Muscle layer of duodenum (tissue), 2 donors: ENCODE measurements at regions not wholly inside any gene's neighbourhood (a gene's known extent, or its start where the extent isn't known, plus 50 kb on each side); places are given as distances from the start of the nearest gene placed in this dataset.
"Not testable (repeated sequence)": the region's sequence is repeated elsewhere in the genome, so short reads cannot be mapped to it uniquely, and the experiment has no call there.

Experiments
- H3K27ac ChIP-seq: one replicate; pipeline ENCODE4 v1.7.0; 2013; ENCODE audit warnings: mild to moderate bottlenecking, low read length
- H3K27me3 ChIP-seq: one replicate; pipeline ENCODE4 v1.7.0; 2013; ENCODE audit warnings: low read depth, mild to moderate bottlenecking, control low read depth, low read length
- H3K36me3 ChIP-seq, 2 donors: one replicate each; pipeline ENCODE4 v1.7.0; 2013; ENCODE audit warnings: low read length in 2 of 2, control low read depth in 1 of 2, mild to moderate bottlenecking in 1 of 2; ENCODE audit not compliant: insufficient read depth in 2 of 2, control insufficient read depth in 1 of 2
- H3K4me1 ChIP-seq, 2 donors: one replicate each; pipeline ENCODE4 v1.7.0; 2013; ENCODE audit warnings: low read length in 2 of 2, mild to moderate bottlenecking in 2 of 2, control low read depth in 1 of 2, moderate library complexity in 1 of 2; ENCODE audit not compliant: insufficient read depth in 2 of 2, control insufficient read depth in 1 of 2
- H3K4me3 ChIP-seq, 2 donors: one replicate each; pipeline ENCODE4 v1.7.0; 2013; ENCODE audit warnings: low read length in 2 of 2, low read depth in 1 of 2, mild to moderate bottlenecking in 1 of 2
- H3K9me3 ChIP-seq, 2 donors: one replicate each; pipeline ENCODE4 v1.7.0; 2013; ENCODE audit warnings: low read length in 2 of 2, control low read depth in 1 of 2, mild to moderate bottlenecking in 1 of 2; ENCODE audit not compliant: control insufficient read depth in 1 of 2
- donor health status: healthy.

DNA sequence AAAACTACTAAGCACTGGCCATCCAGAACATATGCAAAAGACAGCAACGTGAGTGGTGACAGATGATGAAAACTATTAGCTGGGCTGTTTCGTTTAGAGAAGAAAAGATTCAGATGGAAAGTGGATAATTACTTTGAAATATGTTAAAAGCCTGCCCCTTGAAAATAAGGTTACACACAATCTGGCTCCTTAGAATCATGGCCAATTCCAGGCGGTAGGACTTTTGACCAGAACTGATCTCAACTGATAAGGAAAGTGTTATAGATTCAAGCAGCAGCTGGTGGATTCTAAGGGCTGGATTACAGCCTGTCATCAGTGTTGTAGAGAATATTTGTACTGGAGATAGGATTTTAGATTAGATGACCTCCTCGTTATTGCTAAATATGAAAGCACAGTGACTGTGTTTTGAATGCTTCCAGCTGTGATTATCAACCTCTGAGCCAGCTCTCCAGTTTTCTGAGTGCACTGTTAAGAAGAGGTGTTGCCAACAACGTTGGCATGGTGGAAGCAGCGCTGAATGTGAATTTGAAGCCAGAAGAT lies 75.1 kb downstream of the KBTBD2 start:
- H3K9me3 ChIP-seq, H3K27ac ChIP-seq, H3K4me3 ChIP-seq, H3K27me3 ChIP-seq, H3K4me1 ChIP-seq, H3K36me3 ChIP-seq: not testable (repeated sequence)

GRCh38 chr7:32814779-32815178 lies 76.8 kb downstream of the KBTBD2 start:
- H3K9me3 ChIP-seq, H3K36me3 ChIP-seq, H3K27ac ChIP-seq, H3K4me3 ChIP-seq, H3K27me3 ChIP-seq, H3K4me1 ChIP-seq: not testable (repeated sequence)

DNA sequence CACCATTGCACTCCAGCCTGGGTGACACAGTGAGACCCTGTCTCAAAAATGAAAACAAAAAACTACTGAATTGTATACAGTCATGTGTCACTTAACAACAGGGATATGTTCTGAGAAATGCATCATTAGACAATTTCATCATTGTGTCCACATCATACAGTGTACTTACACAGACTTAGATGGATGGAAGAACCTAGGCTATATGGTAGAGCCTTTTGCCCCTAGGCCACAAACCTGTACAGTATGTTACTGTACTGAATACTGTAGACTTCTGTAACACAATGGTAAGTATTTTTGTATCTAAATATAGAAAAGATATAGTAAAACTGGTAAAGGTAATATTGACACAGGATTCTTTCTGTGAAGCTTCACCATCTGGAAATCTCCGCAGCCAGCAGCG lies 81.7 kb downstream of the KBTBD2 start:
- Histone ChIP-seq H3K27ac (no peak overlapping the region), H3K4me3 (no peak overlapping the region), H3K9me3 (no peaks in the 10 kb centered on the region), H3K36me3 (no peaks in the 10 kb centered on the region), H3K27me3 (no peaks in the 10 kb centered on the region), H3K4me1 (no peaks in the 10 kb centered on the region)

DNA sequence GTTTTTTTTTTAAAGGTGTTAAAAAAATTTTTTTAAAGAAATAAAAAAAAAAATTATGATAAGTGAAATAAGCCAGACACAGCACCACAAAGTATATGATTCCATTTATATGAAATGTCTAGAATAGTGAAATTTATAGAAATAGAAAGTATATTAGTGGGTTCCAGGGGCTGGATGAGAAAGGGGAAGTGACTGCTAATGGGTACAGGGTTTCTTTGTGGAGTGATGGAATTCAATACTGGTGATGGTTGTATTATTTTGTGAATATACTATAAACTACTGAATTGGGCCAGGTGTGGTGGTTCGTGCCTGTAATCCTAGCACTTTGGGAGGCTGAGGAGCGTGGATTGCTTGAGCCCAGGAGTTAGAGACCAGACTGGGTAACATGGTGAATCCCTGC lies 82.2 kb downstream of the KBTBD2 start:
- no peaks in the 10 kb centered on the region for H3K9me3 ChIP-seq
- no peaks in the 10 kb centered on the region for H3K27me3 ChIP-seq
- no peaks in the 10 kb centered on the region for H3K4me1 ChIP-seq
- no peak overlapping the region for H3K27ac ChIP-seq
- no peaks in the 10 kb centered on the region for H3K36me3 ChIP-seq
- H3K4me3 ChIP-seq: no peak overlapping the region

- no peaks in the 10 kb centered on the region for H3K4me1 ChIP-seq
- no peaks in the 10 kb centered on the region for H3K27me3 ChIP-seq
- no peaks in the 10 kb centered on the region for H3K9me3 ChIP-seq
- H3K36me3 ChIP-seq: no peaks in the 10 kb centered on the region
- H3K27ac ChIP-seq: no peak overlapping the region
- no peak overlapping the region for H3K4me3 ChIP-seq
Observed at GRCh38 chr7:32803406-32804141, 88.0 kb downstream of the KBTBD2 start.

GRCh38 chr7:32802305-32802910 lies 89.2 kb downstream of the KBTBD2 start:
- Histone ChIP-seq H3K27ac (no peak overlapping the region), H3K4me1 (no peaks in the 10 kb centered on the region), H3K36me3 (no peaks in the 10 kb centered on the region), H3K9me3 (no peaks in the 10 kb centered on the region), H3K27me3 (no peaks in the 10 kb centered on the region), H3K4me3 (no peak overlapping the region)

DNA sequence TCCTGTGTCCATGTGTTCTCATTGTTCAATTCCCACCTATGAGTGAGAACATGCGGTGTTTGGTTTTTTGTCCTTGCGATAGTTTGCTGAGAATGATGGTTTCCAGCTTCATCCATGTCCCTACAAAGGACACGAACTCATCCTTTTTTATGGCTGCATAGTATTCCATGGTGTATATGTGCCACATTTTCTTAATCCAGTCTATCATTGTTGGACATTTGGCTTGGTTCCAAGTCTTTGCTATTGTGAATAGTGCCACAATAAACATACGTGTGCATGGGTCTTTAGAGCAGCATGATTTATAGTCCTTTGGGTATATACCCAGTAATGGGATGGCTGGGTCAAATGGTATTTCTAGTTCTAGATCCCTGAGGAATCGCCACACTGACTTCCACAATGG lies 98.5 kb downstream of the KBTBD2 start:
- H3K9me3 ChIP-seq, H3K27me3 ChIP-seq, H3K36me3 ChIP-seq, H3K4me3 ChIP-seq, H3K27ac ChIP-seq, H3K4me1 ChIP-seq: not testable (repeated sequence)

- not testable (repeated sequence) for H3K4me1 ChIP-seq, H3K27me3 ChIP-seq, H3K9me3 ChIP-seq, H3K4me3 ChIP-seq, H3K36me3 ChIP-seq, H3K27ac ChIP-seq
Observed at GRCh38 chr7:32790766-32791430, 100.7 kb downstream of the KBTBD2 start.

DNA sequence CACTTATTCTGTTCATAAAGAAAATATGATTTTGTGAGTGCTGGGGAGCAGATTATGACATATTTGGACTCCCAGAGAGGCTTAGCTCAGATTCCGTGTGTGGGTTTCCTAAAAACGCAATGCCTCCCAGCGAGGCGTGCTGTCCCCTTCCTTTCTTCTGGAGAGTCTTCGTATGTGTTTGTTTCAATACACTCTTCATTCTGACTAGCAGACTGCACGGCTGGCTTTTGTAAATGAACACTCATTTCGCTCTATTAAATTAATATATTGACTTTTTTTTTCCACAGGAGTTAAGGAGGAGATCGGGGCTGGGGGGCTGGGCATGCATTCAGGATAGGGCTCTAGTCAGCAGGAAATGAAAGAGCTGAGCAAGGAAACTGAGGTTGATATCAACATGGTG lies 102.3 kb downstream of the KBTBD2 start:
- H3K27me3 ChIP-seq, H3K27ac ChIP-seq, H3K36me3 ChIP-seq, H3K4me1 ChIP-seq, H3K4me3 ChIP-seq, H3K9me3 ChIP-seq: not testable (repeated sequence)

DNA sequence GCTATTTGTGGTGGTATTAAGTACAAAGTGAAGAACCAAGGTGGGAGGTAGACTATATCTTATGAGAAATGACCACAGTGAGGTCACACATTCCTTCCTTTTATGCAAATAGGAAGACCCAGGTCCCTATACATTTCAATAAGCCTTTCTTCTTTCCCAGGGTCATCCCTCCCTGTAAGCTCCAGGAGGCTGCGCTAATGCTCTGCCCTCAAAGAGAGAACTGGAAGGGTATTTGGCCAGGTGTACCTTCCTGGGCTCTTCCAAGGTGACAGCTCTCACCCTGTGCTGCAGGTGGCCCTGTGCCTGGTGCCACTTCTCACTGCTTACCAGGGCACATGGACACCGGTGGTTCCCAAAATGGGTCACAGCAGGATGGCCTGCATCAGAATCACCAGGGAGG lies 103.4 kb downstream of the KBTBD2 start:
- H3K4me1 ChIP-seq, H3K36me3 ChIP-seq, H3K27me3 ChIP-seq, H3K9me3 ChIP-seq, H3K27ac ChIP-seq, H3K4me3 ChIP-seq: not testable (repeated sequence)

- H3K9me3 ChIP-seq, H3K27ac ChIP-seq, H3K27me3 ChIP-seq: not testable (repeated sequence)
Observed at GRCh38 chr7:32785365-32785944, 106.1 kb downstream of the KBTBD2 start.

More at GRCh38 chr7:32785365-32785944, 106.1 kb downstream of the KBTBD2 start:
- not testable (repeated sequence) for H3K4me3 ChIP-seq, H3K36me3 ChIP-seq, H3K4me1 ChIP-seq
